ENCODE measurements at regions not wholly inside any gene's neighbourhood (a gene's known extent, or its start where the extent isn't known, plus 50 kb on each side); places are given as distances from the start of the nearest gene placed in this dataset.

DNA sequence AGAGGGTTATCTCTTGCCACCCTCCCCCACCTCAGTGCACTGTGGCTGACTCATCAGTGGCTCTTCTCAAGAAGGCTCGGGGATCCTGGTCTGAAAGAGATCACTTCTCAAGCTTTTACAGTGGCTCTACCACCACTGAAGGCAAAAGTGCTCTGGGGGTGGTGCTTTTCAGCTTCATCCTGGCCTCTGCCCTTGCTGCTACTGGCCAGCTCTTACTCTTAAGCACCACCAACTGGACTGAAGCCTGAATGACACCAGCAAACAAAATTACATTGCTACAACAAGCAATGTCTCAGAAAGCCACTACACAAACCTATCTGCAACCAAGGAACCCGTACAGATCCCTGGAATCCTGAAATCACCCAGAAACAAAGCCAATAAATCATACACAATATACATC is 402.1 kb downstream of the EPHA7 start:
- H3K4me1 Mint-ChIP-seq (ENCODE audit: unreplicated experiment) = no peaks in the 10 kb centered on the region
- H3K9me3 Mint-ChIP-seq (ENCODE audit: unreplicated experiment) = peaks cover 7% of the 10 kb centered on the region
- peaks cover under 1% of the 10 kb centered on the region for H3K27me3 Mint-ChIP-seq (ENCODE audit: unreplicated experiment)
- H3K27ac Mint-ChIP-seq (ENCODE audit: unreplicated experiment) = no peak overlapping the region
- no peaks in the 10 kb centered on the region for H3K36me3 Mint-ChIP-seq (ENCODE audit: unreplicated experiment)
- no peak overlapping the region for H3K4me3 Mint-ChIP-seq (ENCODE audit: unreplicated experiment)
- DNase-seq (ENCODE audit: extremely low spot score, unreplicated experiment) = no peak
- TF ChIP-seq, protein P1, sequence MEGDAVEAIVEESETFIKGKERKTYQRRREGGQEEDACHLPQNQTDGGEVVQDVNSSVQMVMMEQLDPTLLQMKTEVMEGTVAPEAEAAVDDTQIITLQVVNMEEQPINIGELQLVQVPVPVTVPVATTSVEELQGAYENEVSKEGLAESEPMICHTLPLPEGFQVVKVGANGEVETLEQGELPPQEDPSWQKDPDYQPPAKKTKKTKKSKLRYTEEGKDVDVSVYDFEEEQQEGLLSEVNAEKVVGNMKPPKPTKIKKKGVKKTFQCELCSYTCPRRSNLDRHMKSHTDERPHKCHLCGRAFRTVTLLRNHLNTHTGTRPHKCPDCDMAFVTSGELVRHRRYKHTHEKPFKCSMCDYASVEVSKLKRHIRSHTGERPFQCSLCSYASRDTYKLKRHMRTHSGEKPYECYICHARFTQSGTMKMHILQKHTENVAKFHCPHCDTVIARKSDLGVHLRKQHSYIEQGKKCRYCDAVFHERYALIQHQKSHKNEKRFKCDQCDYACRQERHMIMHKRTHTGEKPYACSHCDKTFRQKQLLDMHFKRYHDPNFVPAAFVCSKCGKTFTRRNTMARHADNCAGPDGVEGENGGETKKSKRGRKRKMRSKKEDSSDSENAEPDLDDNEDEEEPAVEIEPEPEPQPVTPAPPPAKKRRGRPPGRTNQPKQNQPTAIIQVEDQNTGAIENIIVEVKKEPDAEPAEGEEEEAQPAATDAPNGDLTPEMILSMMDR (IDR thresholded peaks at IDR 0.05) = no peak

DNA sequence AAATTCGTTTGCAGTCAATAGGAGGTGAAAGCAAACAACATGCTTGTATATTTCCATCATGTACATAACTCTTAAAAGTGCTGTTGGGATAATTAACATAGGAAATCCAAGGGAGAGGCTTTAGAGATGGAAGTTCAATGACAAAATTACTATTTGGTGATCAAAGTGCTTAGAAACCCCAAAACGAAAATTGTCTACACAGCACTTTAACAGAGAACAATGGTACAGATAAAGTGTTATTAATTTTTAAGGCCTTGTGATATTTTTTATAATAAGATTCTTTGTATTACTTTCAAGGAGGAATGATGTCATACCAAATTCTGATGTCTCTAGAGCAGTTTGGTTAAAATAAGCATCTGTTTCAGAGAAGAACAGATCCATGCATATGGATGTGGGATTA is 406.3 kb downstream of the EPHA7 start:
- TF ChIP-seq, protein P1 (IDR thresholded peaks at IDR 0.05) = no peak
- H3K27me3 Mint-ChIP-seq (ENCODE audit: unreplicated experiment) = no peaks in the 10 kb centered on the region
- H3K27ac Mint-ChIP-seq (ENCODE audit: unreplicated experiment) = no peak overlapping the region
- no peak overlapping the region for H3K4me3 Mint-ChIP-seq (ENCODE audit: unreplicated experiment)
- peaks cover 13% of the 10 kb centered on the region for H3K9me3 Mint-ChIP-seq (ENCODE audit: unreplicated experiment)
- H3K36me3 Mint-ChIP-seq (ENCODE audit: unreplicated experiment) = no peaks in the 10 kb centered on the region
- DNase-seq (ENCODE audit: extremely low spot score, unreplicated experiment) = no peak
- H3K4me1 Mint-ChIP-seq (ENCODE audit: unreplicated experiment) = no peaks in the 10 kb centered on the region

DNA sequence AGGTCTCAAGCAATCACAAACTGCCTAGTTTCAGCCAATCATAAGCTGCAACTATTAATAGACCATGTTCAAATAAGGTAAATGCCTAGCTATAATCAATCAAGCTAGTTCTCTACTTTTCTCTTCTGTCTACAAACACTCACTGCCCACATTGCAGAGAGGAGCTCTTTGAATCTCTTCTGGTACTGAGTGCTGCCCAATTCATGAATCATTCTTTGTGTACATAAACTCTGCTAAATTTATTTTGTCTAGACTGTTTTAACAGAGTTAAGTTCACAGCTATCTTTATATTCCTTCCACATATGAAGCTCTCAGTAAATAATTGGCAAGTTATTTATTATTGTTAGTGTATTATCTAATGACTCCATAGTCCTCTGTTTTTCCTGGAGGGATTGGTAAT is 411.0 kb downstream of the EPHA7 start:
- peaks cover 7% of the 10 kb centered on the region for H3K9me3 Mint-ChIP-seq (ENCODE audit: unreplicated experiment)
- no peak for DNase-seq (ENCODE audit: extremely low spot score, unreplicated experiment)
- no peak overlapping the region for H3K4me3 Mint-ChIP-seq (ENCODE audit: unreplicated experiment)
- TF ChIP-seq, protein P1 (IDR thresholded peaks at IDR 0.05) = no peak
- no peaks in the 10 kb centered on the region for H3K4me1 Mint-ChIP-seq (ENCODE audit: unreplicated experiment)
- peaks cover 9% of the 10 kb centered on the region for H3K27me3 Mint-ChIP-seq (ENCODE audit: unreplicated experiment)
- no peak overlapping the region for H3K27ac Mint-ChIP-seq (ENCODE audit: unreplicated experiment)
- H3K36me3 Mint-ChIP-seq (ENCODE audit: unreplicated experiment) = no peaks in the 10 kb centered on the region

DNA sequence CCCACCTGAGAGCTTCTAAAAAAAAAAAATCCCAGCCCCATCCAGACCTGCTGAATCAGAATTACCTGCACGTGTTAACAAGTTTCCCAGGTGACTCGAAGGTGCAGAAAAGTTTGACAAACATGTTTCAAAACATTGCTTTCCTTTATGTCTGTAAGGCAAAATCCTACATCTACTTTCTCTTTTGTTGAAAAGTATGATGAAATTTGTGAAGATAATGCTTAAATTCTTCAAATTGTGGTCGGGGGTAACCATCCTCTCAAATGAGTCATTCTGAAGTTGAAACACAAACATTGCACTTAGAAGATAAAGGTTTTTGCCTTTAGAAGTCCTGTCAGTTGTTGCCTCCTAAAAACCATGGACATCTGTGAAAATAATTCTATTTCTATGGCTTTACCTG is 429.7 kb downstream of the EPHA7 start:
- no peak for DNase-seq (ENCODE audit: extremely low spot score, unreplicated experiment)
- H3K9me3 Mint-ChIP-seq (ENCODE audit: unreplicated experiment) = no peaks in the 10 kb centered on the region
- no peak overlapping the region for H3K27ac Mint-ChIP-seq (ENCODE audit: unreplicated experiment)
- TF ChIP-seq, protein P1 (IDR thresholded peaks at IDR 0.05) = no peak
- H3K36me3 Mint-ChIP-seq (ENCODE audit: unreplicated experiment) = no peaks in the 10 kb centered on the region
- no peaks in the 10 kb centered on the region for H3K4me1 Mint-ChIP-seq (ENCODE audit: unreplicated experiment)
- no peak overlapping the region for H3K4me3 Mint-ChIP-seq (ENCODE audit: unreplicated experiment)
- H3K27me3 Mint-ChIP-seq (ENCODE audit: unreplicated experiment) = peaks cover 2% of the 10 kb centered on the region

DNA sequence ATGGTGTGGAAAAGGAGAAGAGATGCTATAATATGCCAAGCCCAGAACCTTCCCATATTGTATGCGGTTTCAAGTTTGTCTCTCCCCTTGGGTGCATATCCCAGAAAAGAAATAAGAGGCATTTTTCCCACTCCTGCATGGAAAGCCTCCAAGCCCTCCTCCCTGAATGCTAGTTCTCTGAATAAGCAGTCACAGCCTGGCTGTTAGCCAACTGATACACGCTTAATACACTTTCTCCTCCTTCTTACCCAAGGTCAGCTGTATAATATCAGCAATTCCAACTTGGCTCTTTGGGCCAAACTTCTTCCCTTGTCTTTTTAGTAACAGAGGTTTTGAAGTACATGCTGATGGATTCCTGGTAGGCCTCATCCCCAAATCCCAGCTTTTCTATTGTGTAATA is 440.1 kb downstream of the EPHA7 start:
- peaks cover 9% of the 10 kb centered on the region for H3K4me1 Mint-ChIP-seq (ENCODE audit: unreplicated experiment)
- no peak overlapping the region for H3K4me3 Mint-ChIP-seq (ENCODE audit: unreplicated experiment)
- no peaks in the 10 kb centered on the region for H3K27me3 Mint-ChIP-seq (ENCODE audit: unreplicated experiment)
- no peaks in the 10 kb centered on the region for H3K36me3 Mint-ChIP-seq (ENCODE audit: unreplicated experiment)
- TF ChIP-seq, protein P1 (IDR thresholded peaks at IDR 0.05) = no peak
- no peak for DNase-seq (ENCODE audit: extremely low spot score, unreplicated experiment)
- H3K27ac Mint-ChIP-seq (ENCODE audit: unreplicated experiment) = no peak overlapping the region
- H3K9me3 Mint-ChIP-seq (ENCODE audit: unreplicated experiment) = no peaks in the 10 kb centered on the region

Data from osteocyte (in vitro differentiated cells).